C4-2B (cell line): ENCODE measurements at regions not wholly inside any gene's neighbourhood (a gene's known extent, or its start where the extent isn't known, plus 50 kb on each side); places are given as distances from the start of the nearest gene placed in this dataset.
"Not testable (repeated sequence)": the region's sequence is repeated elsewhere in the genome, so short reads cannot be mapped to it uniquely, and the experiment has no call there.

Experiments used
- H3K27ac ChIP-seq: fragments of 450-650 bp; 2 replicates; pipeline ENCODE4 v1.5.1; 2017
- ZFX ChIP-seq: fragments of 450-650 bp; IDR thresholded peaks from 2 replicates; pipeline ENCODE4 v1.6.1; 2017
- TF ChIP-seq, protein P1 (sequence below): fragments of 450-650 bp; conservative IDR thresholded peaks from 2 replicates; pipeline ENCODE4 v1.5.1; 2017; ENCODE audit warnings: mild to moderate bottlenecking

DNA sequence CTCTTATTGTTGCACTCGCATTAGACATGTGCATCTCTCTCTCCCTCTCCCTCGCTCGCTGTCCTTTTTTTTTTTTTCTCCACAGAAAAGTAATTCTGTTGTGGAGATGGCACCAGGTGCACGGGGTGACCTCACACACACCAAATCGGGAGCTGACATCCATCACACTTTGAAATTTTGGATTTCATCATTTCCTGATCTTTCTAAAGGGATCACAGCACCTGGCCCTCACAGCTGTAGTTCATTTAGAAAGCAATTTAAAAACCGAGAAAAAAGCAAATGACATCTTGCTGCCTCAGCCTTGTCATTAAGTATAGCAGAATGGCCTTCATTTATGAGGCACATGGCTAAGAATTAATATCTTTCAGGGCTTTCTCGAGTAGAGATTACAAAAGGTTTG is 717.2 kb downstream of the RNF144A start:
- H3K27ac ChIP-seq = no peak overlapping the region
- TF ChIP-seq, protein P1, sequence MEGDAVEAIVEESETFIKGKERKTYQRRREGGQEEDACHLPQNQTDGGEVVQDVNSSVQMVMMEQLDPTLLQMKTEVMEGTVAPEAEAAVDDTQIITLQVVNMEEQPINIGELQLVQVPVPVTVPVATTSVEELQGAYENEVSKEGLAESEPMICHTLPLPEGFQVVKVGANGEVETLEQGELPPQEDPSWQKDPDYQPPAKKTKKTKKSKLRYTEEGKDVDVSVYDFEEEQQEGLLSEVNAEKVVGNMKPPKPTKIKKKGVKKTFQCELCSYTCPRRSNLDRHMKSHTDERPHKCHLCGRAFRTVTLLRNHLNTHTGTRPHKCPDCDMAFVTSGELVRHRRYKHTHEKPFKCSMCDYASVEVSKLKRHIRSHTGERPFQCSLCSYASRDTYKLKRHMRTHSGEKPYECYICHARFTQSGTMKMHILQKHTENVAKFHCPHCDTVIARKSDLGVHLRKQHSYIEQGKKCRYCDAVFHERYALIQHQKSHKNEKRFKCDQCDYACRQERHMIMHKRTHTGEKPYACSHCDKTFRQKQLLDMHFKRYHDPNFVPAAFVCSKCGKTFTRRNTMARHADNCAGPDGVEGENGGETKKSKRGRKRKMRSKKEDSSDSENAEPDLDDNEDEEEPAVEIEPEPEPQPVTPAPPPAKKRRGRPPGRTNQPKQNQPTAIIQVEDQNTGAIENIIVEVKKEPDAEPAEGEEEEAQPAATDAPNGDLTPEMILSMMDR = no peak
- no peak for TF ChIP-seq ZFX

DNA sequence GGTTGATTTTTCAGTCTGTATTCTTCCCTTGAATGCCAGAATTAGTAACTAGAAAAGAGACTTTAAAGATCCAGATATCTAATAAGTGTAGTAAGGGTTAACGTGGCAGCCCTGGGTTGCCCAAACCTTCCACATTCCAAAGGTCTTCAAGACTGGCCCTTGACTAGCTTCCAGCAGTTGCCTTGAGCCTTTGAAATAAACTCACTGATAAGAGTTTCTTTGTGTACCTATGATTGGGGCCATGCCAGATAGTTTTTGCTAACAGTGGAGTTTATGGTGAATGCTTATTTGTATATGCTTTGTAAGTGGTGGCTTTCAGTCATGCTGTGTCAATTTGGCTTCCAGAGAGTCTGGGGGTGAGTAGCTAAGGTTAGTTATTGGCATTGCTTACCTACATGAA is 722.3 kb downstream of the RNF144A start:
- H3K27ac ChIP-seq = no peak overlapping the region; the same call in 1 of the 2 replicates
- TF ChIP-seq ZFX = no peak
- TF ChIP-seq, protein P1 = no peak

DNA sequence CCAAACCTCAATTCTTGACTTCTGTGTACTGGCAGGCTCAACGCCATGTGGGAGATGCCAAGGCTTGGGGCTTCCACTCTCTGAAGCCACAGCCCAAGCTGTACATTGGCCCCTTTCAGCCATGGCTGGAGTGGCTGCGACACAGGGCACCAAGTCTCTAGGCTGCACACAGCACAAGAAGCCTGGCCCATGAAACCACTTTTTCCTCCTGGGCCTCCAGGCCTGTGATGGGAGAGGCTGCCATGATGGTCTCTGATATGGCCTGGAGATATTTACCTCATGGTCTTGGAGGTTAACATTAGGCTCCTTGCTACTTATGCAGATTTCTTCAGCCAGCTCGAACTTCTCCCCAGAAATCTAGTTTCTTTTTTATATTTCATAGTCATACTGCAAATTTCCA is 724.1 kb downstream of the RNF144A start:
- not testable (repeated sequence) for H3K27ac ChIP-seq

DNA sequence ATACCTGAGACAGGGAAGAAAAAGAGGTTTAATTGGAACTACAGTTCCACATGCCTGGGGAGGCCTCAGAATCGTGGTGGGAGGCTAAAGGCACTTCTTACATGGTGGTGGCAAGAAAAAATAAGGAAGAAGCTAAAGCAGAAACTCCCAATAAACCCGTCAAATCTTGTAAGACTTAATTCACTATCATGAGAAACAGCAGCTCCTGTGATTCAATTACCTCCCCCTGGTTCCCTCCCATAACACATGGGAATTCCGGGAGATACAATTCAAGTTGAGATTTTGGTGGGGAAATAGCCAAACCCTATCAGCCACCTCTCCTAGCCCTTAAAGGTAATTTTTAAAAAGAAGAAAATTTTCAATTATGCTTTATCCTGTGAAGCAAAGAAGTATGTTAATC is 728.8 kb downstream of the RNF144A start:
- no peak overlapping the region for H3K27ac ChIP-seq
- no peak for TF ChIP-seq ZFX
- TF ChIP-seq, protein P1 = no peak

DNA sequence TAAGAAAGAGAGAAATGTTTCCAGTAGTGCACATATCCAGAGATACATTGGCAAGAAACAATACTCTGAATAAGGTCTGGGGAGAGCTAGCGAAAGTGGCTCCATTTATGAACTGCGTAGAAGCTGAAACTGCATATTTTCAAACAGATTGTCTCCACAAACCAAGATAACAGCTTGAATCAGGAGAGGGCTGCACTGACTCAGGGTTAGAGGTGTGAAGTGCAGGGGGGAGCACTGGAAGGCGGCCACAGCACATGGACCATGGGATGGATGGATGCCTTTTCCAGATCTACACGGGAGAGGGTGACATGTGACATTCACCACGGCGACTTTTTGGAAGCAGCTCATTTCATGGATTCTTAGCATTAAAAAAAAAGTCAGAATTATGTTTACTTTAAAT is 729.4 kb downstream of the RNF144A start:
- TF ChIP-seq, protein P1 = no peak
- TF ChIP-seq ZFX = no peak
- H3K27ac ChIP-seq = no peak overlapping the region

DNA sequence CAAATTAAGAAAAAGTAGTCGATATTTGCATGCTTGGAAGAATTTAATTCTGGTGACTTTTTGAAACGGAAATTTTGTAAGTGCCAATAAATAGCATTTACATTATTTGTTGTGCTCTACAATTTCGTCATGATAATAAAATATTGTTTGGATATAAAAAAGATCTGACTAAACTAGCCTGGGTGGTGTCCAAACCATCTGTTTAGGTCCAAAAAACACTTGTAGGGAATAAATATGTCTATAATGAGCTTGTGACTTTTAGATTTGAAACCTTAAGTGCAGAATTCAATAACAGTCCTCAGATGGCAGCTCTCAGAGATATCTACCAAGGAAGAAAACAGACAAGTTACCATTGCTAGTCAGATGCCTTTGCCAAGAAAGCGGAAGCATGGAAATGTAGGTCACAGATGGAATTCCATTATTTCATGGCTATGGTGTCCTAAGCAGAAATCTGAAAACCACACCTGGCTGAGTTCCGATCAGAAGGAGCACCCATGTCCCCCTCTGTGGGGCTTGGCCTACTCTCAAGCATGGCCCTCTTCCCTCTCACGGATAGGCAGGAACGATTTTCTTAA is 731.1 kb downstream of the RNF144A start:
- no peak overlapping the region for H3K27ac ChIP-seq
- TF ChIP-seq ZFX = no peak
- TF ChIP-seq, protein P1 = no peak

DNA sequence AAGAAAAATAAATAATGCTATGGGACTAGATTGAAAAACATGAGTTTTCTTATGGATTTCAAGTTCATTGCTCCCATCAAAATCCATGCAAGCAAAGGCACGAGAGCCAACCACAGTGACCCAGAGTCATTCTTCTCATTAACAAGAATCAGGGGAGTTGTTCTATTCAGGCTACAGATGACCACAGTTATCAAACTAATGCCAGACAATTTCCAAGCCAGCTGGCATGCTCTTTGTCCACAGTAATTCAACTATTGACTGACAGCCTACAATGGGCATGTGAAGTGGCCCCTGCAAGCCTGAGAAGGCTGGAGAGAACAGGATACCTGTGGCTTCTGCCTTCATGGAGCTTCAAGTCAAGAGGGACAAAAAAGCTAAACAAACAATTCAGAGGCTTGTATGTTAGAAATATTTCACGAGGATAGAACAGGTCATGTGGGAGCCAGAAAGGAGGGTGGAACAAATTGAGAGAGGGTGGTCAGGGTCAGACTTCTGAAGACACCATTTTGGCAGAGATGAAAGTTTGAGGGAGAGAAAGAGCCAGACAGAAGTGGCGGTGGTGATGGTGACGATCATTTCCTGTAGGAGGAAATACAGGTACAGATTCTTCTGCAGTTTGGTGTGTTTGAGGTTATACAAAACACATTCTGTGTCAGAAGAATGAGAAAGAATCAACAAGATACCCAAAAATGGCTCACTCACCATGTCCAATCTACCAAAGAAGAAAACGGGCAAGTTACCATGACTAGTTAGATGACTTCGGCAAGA is 732.4 kb downstream of the RNF144A start:
- TF ChIP-seq, protein P1 = no peak
- TF ChIP-seq ZFX = no peak
- H3K27ac ChIP-seq = no peak overlapping the region

DNA sequence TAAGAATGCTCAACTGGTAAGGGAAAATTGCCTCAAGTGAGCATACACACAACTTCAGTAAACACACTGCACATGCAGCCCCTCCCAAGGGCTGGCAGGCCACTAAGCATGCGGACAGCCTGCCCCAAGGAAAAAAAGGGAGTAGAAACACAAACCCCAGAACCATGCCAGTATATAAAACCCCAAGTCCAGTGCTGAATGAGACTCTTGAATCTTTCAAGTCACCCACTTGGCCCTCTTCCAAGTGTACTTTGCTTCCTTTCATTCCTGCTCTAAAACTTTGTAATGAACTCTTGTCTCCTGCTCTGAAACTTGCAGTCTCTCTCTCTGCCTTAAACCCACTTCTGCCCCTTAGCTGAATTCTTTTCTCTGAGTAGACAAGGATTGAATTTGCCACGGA is 736.4 kb downstream of the RNF144A start:
- no peak for TF ChIP-seq ZFX
- TF ChIP-seq, protein P1 = no peak
- H3K27ac ChIP-seq = no peak overlapping the region
